SK-N-DZ (cell line): ENCODE measurements at regions not wholly inside any gene's neighbourhood (a gene's known extent, or its start where the extent isn't known, plus 50 kb on each side); places are given as distances from the start of the nearest gene placed in this dataset.

Source experiments
- DNase-seq: peaks from one replicate; pipeline ENCODE4 v3.0.0-alpha.2; 2015; ENCODE audit warnings: low spot score

- DNase-seq: no peak
These were observed 200.6 kb upstream of the MEX3C start for GRCh38 chr18:51398104-51398503.

GRCh38 chr18:51399491-51400122 is 202.1 kb upstream of the MEX3C start:
- no peak for DNase-seq

- DNase-seq: no peak
These were observed 203.2 kb upstream of the MEX3C start for GRCh38 chr18:51400721-51401120.

GRCh38 chr18:51401912-51402311 is 204.4 kb upstream of the MEX3C start:
- no peak for DNase-seq

GRCh38 chr18:51404620-51405019 is 207.1 kb upstream of the MEX3C start:
- no peak for DNase-seq

- DNase-seq: no peak
These were observed 208.4 kb upstream of the MEX3C start for GRCh38 chr18:51405683-51406477.

- DNase-seq: no peak
These were observed 220.4 kb upstream of the MEX3C start for GRCh38 chr18:51417643-51418483.

- no peak for DNase-seq
These were observed 228.0 kb upstream of the MEX3C start for GRCh38 chr18:51425475-51425874.

- DNase-seq: no peak
These were observed 228.4 kb upstream of the MEX3C start for GRCh38 chr18:51425889-51426288.

- DNase-seq: no peak
These were observed 229.5 kb upstream of the MEX3C start for GRCh38 chr18:51426996-51427395.

- no peak for DNase-seq
These were observed 232.2 kb upstream of the MEX3C start for GRCh38 chr18:51429644-51430043.

GRCh38 chr18:51430538-51430937 is 233.1 kb upstream of the MEX3C start:
- no peak for DNase-seq

GRCh38 chr18:51433296-51433695 is 235.8 kb upstream of the MEX3C start:
- no peak for DNase-seq

- no peak for DNase-seq
These were observed 236.4 kb upstream of the MEX3C start for GRCh38 chr18:51433881-51434280.

GRCh38 chr18:51437280-51438271 is 240.1 kb upstream of the MEX3C start:
- DNase-seq: no peak

- no peak for DNase-seq
These were observed 241.4 kb upstream of the MEX3C start for GRCh38 chr18:51438797-51439350.

- no peak for DNase-seq
These were observed 244.5 kb upstream of the MEX3C start for GRCh38 chr18:51442012-51442411.

- DNase-seq: no peak
These were observed 249.2 kb upstream of the MEX3C start for GRCh38 chr18:51446571-51447210.

GRCh38 chr18:51447351-51448342 is 250.2 kb upstream of the MEX3C start:
- no peak for DNase-seq
